Chondrocyte (in vitro differentiated cells): ENCODE measurements at regions not wholly inside any gene's neighbourhood (a gene's known extent, or its start where the extent isn't known, plus 50 kb on each side); places are given as distances from the start of the nearest gene placed in this dataset.

ENCODE experiments used
- DNase-seq: peaks from one replicate; pipeline ENCODE4 v3.0.0; 2021; ENCODE audit warnings: mixed read lengths, low spot score
- H3K27ac Mint-ChIP-seq: one replicate; pipeline ENCODE4 v1.8.0; 2021; ENCODE audit warnings: mild to moderate bottlenecking, moderate library complexity, mixed read lengths; ENCODE audit not compliant: unreplicated experiment
- H3K27me3 Mint-ChIP-seq: 2 replicates; pipeline ENCODE4 v1.8.0; 2021; ENCODE audit warnings: low read depth, mixed read lengths
- H3K36me3 Mint-ChIP-seq: 2 replicates; pipeline ENCODE4 v1.8.0; 2021; ENCODE audit warnings: low read depth, mixed read lengths
- H3K4me1 Mint-ChIP-seq: 2 replicates; pipeline ENCODE4 v1.8.0; 2021; ENCODE audit warnings: low read depth, mild to moderate bottlenecking, mixed read lengths
- H3K4me3 Mint-ChIP-seq: one replicate; pipeline ENCODE4 v1.8.0; 2021; ENCODE audit warnings: mild to moderate bottlenecking, moderate library complexity, mixed read lengths; ENCODE audit not compliant: unreplicated experiment
- H3K9me3 Mint-ChIP-seq: 2 replicates; pipeline ENCODE4 v1.8.0; 2021; ENCODE audit warnings: low read depth, mixed read lengths
- TF ChIP-seq, protein P1 (sequence below): fragments of 200-600 bp; sonication (generic); IDR thresholded peaks from 2 replicates; pipeline ENCODE4 v1.5.0; 2021; ENCODE audit warnings: antibody characterized with exemption, mild to moderate bottlenecking, moderate library complexity

- Mint-ChIP-seq H3K9me3 (no peaks in the 10 kb centered on the region), H3K36me3 (peaks cover 1% of the 10 kb centered on the region), H3K27ac (no peak overlapping the region), H3K4me1 (no peaks in the 10 kb centered on the region), H3K4me3 (no peak overlapping the region), H3K27me3 (peaks cover 17% of the 10 kb centered on the region)
- TF ChIP-seq, protein P1, sequence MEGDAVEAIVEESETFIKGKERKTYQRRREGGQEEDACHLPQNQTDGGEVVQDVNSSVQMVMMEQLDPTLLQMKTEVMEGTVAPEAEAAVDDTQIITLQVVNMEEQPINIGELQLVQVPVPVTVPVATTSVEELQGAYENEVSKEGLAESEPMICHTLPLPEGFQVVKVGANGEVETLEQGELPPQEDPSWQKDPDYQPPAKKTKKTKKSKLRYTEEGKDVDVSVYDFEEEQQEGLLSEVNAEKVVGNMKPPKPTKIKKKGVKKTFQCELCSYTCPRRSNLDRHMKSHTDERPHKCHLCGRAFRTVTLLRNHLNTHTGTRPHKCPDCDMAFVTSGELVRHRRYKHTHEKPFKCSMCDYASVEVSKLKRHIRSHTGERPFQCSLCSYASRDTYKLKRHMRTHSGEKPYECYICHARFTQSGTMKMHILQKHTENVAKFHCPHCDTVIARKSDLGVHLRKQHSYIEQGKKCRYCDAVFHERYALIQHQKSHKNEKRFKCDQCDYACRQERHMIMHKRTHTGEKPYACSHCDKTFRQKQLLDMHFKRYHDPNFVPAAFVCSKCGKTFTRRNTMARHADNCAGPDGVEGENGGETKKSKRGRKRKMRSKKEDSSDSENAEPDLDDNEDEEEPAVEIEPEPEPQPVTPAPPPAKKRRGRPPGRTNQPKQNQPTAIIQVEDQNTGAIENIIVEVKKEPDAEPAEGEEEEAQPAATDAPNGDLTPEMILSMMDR: no peak
- no peak for DNase-seq
Observed at GRCh38 chr21:28832715-28833061, 160.0 kb downstream of the LTN1 start.

DNA sequence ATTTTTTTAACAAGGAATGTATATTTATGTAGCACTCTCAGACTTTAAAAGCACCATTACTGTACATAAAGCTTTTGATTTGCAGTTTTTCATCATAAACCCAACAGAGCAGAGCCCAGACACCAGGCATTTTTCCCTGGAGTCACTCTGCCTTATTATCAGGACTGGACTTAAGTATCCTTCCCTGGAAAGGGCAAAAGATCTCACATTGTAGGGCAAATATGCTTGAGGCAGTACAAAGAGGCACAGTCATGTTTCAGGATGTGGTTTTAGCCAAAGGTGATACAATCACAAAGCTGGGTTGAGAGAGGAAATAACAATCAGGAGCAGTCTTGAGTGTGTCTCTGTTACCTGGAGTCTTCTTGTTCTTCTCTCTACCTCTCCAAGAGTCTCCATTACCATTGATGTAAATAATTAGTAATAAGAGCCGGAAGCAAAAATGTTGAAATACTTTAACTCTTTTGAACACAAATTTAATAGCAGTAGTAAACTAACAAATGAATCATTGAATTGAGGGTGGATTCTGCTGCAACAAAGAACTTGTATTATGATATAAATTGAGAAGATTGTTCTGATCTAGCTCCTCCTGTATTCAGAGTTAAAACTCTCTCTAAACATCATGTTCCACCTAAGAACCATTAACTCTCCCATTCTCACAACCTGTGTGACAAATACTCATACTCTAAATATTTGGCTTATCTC, 160.5 kb downstream of the LTN1 start:
- Mint-ChIP-seq H3K27me3 (peaks cover 17% of the 10 kb centered on the region), H3K27ac (no peak overlapping the region), H3K4me1 (no peaks in the 10 kb centered on the region), H3K9me3 (no peaks in the 10 kb centered on the region), H3K4me3 (no peak overlapping the region), H3K36me3 (peaks cover 1% of the 10 kb centered on the region)
- TF ChIP-seq, protein P1: no peak
- no peak for DNase-seq

DNA sequence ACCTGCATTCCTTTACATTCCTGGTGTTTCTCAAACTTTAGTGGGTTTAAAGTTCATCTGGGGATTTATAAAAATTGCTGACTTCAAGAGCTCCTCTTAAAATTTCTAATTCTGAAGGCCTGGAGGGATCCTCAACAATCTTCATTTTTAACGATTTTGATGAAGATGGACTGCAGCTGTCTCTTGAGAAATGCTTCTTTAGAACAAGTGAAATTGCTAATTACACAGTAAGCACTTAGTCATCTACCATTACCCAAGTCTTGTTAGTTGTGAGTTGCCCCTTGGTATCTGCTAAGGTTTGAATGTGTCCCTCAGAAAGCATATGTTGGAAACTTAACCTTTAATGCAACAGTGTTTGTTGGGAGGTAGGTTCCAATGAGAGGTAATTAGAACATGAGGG, 163.7 kb downstream of the LTN1 start:
- Mint-ChIP-seq H3K9me3 (no peaks in the 10 kb centered on the region), H3K4me3 (no peak overlapping the region), H3K27ac (no peak overlapping the region), H3K4me1 (peaks cover 5% of the 10 kb centered on the region), H3K27me3 (peaks cover 16% of the 10 kb centered on the region), H3K36me3 (peaks cover 1% of the 10 kb centered on the region)
- TF ChIP-seq, protein P1: no peak
- no peak for DNase-seq

DNA sequence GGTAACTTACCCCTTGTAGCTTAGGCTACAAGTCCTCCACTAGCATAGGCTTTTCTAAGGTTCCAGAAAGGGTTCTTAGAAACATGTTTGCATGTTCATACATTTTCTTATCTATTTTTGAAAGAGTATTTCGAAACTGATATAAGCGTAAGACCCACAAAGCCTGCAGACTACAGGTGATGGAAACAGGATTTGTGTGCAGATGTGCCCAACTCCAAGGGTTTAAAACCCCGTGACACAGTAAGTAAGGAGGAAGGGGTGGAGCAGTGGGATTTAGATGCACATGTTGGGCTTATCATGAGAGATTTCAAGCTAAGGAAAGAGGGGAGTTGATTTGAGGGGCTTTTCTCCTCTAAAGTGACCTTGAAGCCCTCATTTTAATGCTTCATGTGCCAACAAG, 164.7 kb downstream of the LTN1 start:
- TF ChIP-seq, protein P1: no peak
- no peaks in the 10 kb centered on the region for H3K9me3 Mint-ChIP-seq
- H3K36me3 Mint-ChIP-seq: peaks cover 1% of the 10 kb centered on the region
- H3K27me3 Mint-ChIP-seq: peaks cover 16% of the 10 kb centered on the region
- H3K27ac Mint-ChIP-seq: no peak overlapping the region
- no peak overlapping the region for H3K4me3 Mint-ChIP-seq
- DNase-seq: no peak
- peaks cover 9% of the 10 kb centered on the region for H3K4me1 Mint-ChIP-seq

- Mint-ChIP-seq H3K27me3 (peaks cover 16% of the 10 kb centered on the region), H3K4me1 (peaks cover 15% of the 10 kb centered on the region), H3K9me3 (no peaks in the 10 kb centered on the region), H3K36me3 (peaks cover 1% of the 10 kb centered on the region), H3K27ac (no peak overlapping the region), H3K4me3 (no peak overlapping the region)
- no peak for DNase-seq
- TF ChIP-seq, protein P1: no peak
Observed at GRCh38 chr21:28827422-28827821, 165.3 kb downstream of the LTN1 start.
